ENCODE measurements at regions not wholly inside any gene's neighbourhood (a gene's known extent, or its start where the extent isn't known, plus 50 kb on each side); places are given as distances from the start of the nearest gene placed in this dataset.

DNA sequence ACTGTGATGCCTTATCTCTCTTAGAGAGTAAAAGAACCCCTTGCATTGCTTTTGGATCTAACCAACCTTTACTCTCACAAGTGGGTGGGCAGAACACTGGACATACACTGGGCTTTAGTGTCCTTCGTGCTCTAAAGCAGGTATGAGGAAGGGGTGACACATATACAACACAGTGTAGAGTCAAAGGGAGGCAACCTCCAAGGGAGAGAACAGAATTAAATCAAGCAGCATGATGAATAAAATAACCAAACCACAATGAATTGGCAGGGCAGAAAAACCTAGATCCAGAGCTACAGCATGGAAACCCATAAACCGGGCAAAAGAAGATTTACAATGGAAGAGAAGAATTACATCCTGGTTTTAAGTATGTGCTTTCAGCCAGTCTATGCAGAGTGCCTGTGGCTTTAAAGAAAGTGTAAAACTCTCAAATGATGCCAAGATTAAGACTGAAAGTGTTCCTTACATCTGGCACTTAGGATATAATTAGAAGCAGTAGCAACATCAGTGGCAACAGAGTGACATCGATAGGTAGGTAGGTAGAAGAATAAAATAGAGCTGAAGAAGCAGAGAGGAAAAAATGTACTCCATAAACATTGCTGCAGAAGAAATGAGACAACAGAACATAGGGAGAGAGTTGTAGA is 191.7 kb upstream of the ZC3H15 start:
- TF ChIP-seq POLR2A (IDR thresholded peaks at IDR 0.05; ENCODE audit: extremely low read depth, insufficient read length) = no peak
- TF ChIP-seq, protein P1, sequence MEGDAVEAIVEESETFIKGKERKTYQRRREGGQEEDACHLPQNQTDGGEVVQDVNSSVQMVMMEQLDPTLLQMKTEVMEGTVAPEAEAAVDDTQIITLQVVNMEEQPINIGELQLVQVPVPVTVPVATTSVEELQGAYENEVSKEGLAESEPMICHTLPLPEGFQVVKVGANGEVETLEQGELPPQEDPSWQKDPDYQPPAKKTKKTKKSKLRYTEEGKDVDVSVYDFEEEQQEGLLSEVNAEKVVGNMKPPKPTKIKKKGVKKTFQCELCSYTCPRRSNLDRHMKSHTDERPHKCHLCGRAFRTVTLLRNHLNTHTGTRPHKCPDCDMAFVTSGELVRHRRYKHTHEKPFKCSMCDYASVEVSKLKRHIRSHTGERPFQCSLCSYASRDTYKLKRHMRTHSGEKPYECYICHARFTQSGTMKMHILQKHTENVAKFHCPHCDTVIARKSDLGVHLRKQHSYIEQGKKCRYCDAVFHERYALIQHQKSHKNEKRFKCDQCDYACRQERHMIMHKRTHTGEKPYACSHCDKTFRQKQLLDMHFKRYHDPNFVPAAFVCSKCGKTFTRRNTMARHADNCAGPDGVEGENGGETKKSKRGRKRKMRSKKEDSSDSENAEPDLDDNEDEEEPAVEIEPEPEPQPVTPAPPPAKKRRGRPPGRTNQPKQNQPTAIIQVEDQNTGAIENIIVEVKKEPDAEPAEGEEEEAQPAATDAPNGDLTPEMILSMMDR (IDR thresholded peaks at IDR 0.05; ENCODE audit: low read depth, low read length) = no peak
- no peak for TF ChIP-seq MAX (IDR thresholded peaks at IDR 0.05; ENCODE audit: low read depth, low read length)
